AG04450 (cell line): ENCODE measurements at regions not wholly inside any gene's neighbourhood (a gene's known extent, or its start where the extent isn't known, plus 50 kb on each side); places are given as distances from the start of the nearest gene placed in this dataset.

Experiments used
- CTCF ChIA-PET: fragments of 300-600, 350-600 bp; formaldehyde crosslinking; extraction: SDS; loops from one replicate; lab custom pipeline; 2022; ENCODE audit warnings: antibody characterized with exemption, inconsistent platforms; lab: Charles Lee
- POLR2A ChIA-PET: fragments of 350-600 bp; formaldehyde crosslinking; extraction: SDS; loops from one replicate; lab custom pipeline; 2021; ENCODE audit warnings: antibody characterized with exemption, inconsistent platforms; lab: Yijun Ruan, JAX
- DNase-seq: peaks from one replicate; pipeline ENCODE4 v3.0.0-alpha.2; 2011; ENCODE audit warnings: low read depth, low spot score
- H3K27ac ChIP-seq: one replicate; pipeline ENCODE4 v1.5.1; 2012; ENCODE audit warnings: low read depth, low read length, control low read depth
- H3K27me3 ChIP-seq: one replicate; pipeline ENCODE4 v1.6.0; 2012; ENCODE audit warnings: low read length; ENCODE audit not compliant: control insufficient read depth, insufficient read depth
- H3K4me3 ChIP-seq: 2 replicates; pipeline ENCODE4 v1.5.1; 2011; ENCODE audit warnings: mild to moderate bottlenecking, low read depth, low read length, control low read depth
- H3K9me3 ChIP-seq: 2 replicates; pipeline ENCODE4 v1.5.1; 2012; ENCODE audit warnings: low read length; ENCODE audit not compliant: control insufficient read depth, insufficient read depth
- CTCF ChIP-seq: IDR thresholded peaks from 2 replicates; pipeline ENCODE4 v1.5.1; 2011; ENCODE audit warnings: low read depth, low read length, control low read depth, inconsistent platforms

- ChIA-PET CTCF (no interaction called here), POLR2A (no interaction called here)
- TF ChIP-seq CTCF: no peak
- no peak overlapping the region for H3K27ac ChIP-seq
- no peak for DNase-seq
- peaks cover 14% of the 10 kb centered on the region; the same call in 1 of the 2 replicates for H3K9me3 ChIP-seq
- H3K27me3 ChIP-seq: no peaks in the 10 kb centered on the region
- no peak overlapping the region for H3K4me3 ChIP-seq
Measured at GRCh38 chr21:35430260-35430659, 381.2 kb upstream of the RUNX1 start.

GRCh38 chr21:35428937-35429336 is 379.8 kb upstream of the RUNX1 start:
- ChIA-PET POLR2A (no interaction called here), CTCF (no interaction called here)
- H3K27ac ChIP-seq: no peak overlapping the region
- peaks cover 14% of the 10 kb centered on the region; the same call in 1 of the 2 replicates for H3K9me3 ChIP-seq
- no peaks in the 10 kb centered on the region for H3K27me3 ChIP-seq
- DNase-seq: no peak
- TF ChIP-seq CTCF: no peak
- no peak overlapping the region for H3K4me3 ChIP-seq

- Histone ChIP-seq H3K27me3 (no peaks in the 10 kb centered on the region), H3K9me3 (peaks cover 13% of the 10 kb centered on the region; the same call in 1 of the 2 replicates), H3K4me3 (no peak overlapping the region), H3K27ac (no peak overlapping the region)
- POLR2A ChIA-PET: no interaction called here
- TF ChIP-seq CTCF: no peak
- CTCF ChIA-PET: no interaction called here
- no peak for DNase-seq
Measured at GRCh38 chr21:35428489-35428888, 379.4 kb upstream of the RUNX1 start.

GRCh38 chr21:35428001-35428320 is 378.9 kb upstream of the RUNX1 start:
- no peak overlapping the region for H3K4me3 ChIP-seq
- ChIA-PET CTCF (no interaction called here), POLR2A (no interaction called here)

More at GRCh38 chr21:35428001-35428320, 378.9 kb upstream of the RUNX1 start:
- no peak for TF ChIP-seq CTCF
- Histone ChIP-seq H3K27ac (no peak overlapping the region), H3K27me3 (no peaks in the 10 kb centered on the region), H3K9me3 (peaks cover 9% of the 10 kb centered on the region; the same call in 1 of the 2 replicates)
- no peak for DNase-seq
